Thyroid gland (tissue), 4 donors: ENCODE measurements at regions not wholly inside any gene's neighbourhood (a gene's known extent, or its start where the extent isn't known, plus 50 kb on each side); places are given as distances from the start of the nearest gene placed in this dataset.

ENCODE experiments used
- DNase-seq, 2 donors: peaks; one replicate each; pipeline ENCODE4 v3.0.0-alpha.2; 2019
- H3K27ac ChIP-seq, 3 donors: fragments of 200-600 bp; sonication (generic); 1 replicate in 2 of 3; 2 replicates in 1 of 3; pipeline ENCODE4 v1.5.1; 2016 to 2019; ENCODE audit warnings: mild to moderate bottlenecking in 1 of 3, moderate library complexity in 1 of 3
- H3K27me3 ChIP-seq: fragments of 200-600 bp; sonication (generic); one replicate; pipeline ENCODE4 v1.5.1; 2019
- H3K36me3 ChIP-seq, 2 donors: fragments of 200-600 bp; sonication (generic); one replicate each; pipeline ENCODE4 v1.5.1; 2016 to 2019
- H3K4me1 ChIP-seq, 2 donors: fragments of 200-600 bp; sonication (generic); one replicate each; pipeline ENCODE4 v1.5.1; 2017 to 2019
- H3K4me3 ChIP-seq, 3 donors: fragments of 200-600 bp; sonication (generic); replicated peaks in 1 of 3; 1 replicate in 2 of 3; 2 replicates in 1 of 3; pipeline ENCODE4 v1.5.1; 2016; ENCODE audit warnings: mild to moderate bottlenecking in 1 of 3
- H3K9me3 ChIP-seq: fragments of 200-600 bp; sonication (generic); one replicate; pipeline ENCODE4 v1.5.1; 2017
- CTCF ChIP-seq, 6 experiments: fragments of 200-600 bp in 3 of 6; fragments of 450-650 bp in 3 of 6; sonication (generic) in 3 of 6; IDR thresholded peaks; one replicate each; pipeline ENCODE4 v1.5.1; 2016 to 2019; ENCODE audit warnings: antibody characterized with exemption in 6 of 6, mild to moderate bottlenecking in 2 of 6, inconsistent platforms in 1 of 6, moderate library complexity in 1 of 6
- POLR2A ChIP-seq, 2 donors: fragments of 450-650 bp; IDR thresholded peaks; one replicate each; pipeline ENCODE4 v1.6.1; 2017; ENCODE audit warnings: antibody characterized with exemption in 2 of 2, mild to moderate bottlenecking in 2 of 2, moderate library complexity in 1 of 2
- WGBS, 2 donors: methylation state at CpG; one replicate each; pipeline ENCODE4 v1.1.5; 2017; 5-methylcytosine and 5-hydroxymethylcytosine counted together
- intact Hi-C: fragments of 100-400 bp; cut with DNase I; formaldehyde crosslinking; loops from one replicate; pipeline ENCODE4 v1.15.1; 2023

GRCh38 chr21:27693376-27693775 lies 726.5 kb upstream of the ADAMTS5 start:
- intact Hi-C loops: no loop called here

GRCh38 chr21:27691516-27691915 lies 724.6 kb upstream of the ADAMTS5 start:
- Histone ChIP-seq H3K27ac (no peak overlapping the region), H3K4me1 (no peaks in the 10 kb centered on the region), H3K36me3 (no peaks in the 10 kb centered on the region), H3K9me3 (no peaks in the 10 kb centered on the region), H3K4me3 (no peak overlapping the region), H3K27me3 (no peaks in the 10 kb centered on the region)
- TF ChIP-seq POLR2A (IDR thresholded peaks at IDR 0.05) (no peak), CTCF (IDR thresholded peaks at IDR 0.05) (no peak)
- no peak for DNase-seq
- intact Hi-C loops: no loop called here
- 0 to 77% methylated on average over 1 of the region's 1 CpG for WGBS, 2 donors

More at GRCh38 chr21:27693376-27693775, 726.5 kb upstream of the ADAMTS5 start:
- Histone ChIP-seq H3K4me1 (no peaks in the 10 kb centered on the region), H3K27ac (no peak overlapping the region), H3K36me3 (no peaks in the 10 kb centered on the region), H3K27me3 (no peaks in the 10 kb centered on the region), H3K4me3 (no peak overlapping the region), H3K9me3 (no peaks in the 10 kb centered on the region)
- WGBS, 2 donors: 87 to 94% methylated on average over 6 of the region's 6 CpGs
- TF ChIP-seq CTCF (IDR thresholded peaks at IDR 0.05) (no peak), POLR2A (IDR thresholded peaks at IDR 0.05) (no peak)
- no peak for DNase-seq

- intact Hi-C loops: no loop called here
- 53 to 58% methylated on average over 1 of the region's 1 CpG for WGBS, 2 donors
- no peak for TF ChIP-seq CTCF (IDR thresholded peaks at IDR 0.05)
- no peak for TF ChIP-seq POLR2A (IDR thresholded peaks at IDR 0.05)
Measured at GRCh38 chr21:27691006-27691405, 724.1 kb upstream of the ADAMTS5 start.

GRCh38 chr21:27690426-27690825 lies 723.5 kb upstream of the ADAMTS5 start:
- 73 to 83% methylated on average over 4 of the region's 4 CpGs for WGBS, 2 donors
- no peaks in the 10 kb centered on the region for H3K36me3 ChIP-seq
- H3K4me1 ChIP-seq: no peaks in the 10 kb centered on the region
- no peak overlapping the region for H3K4me3 ChIP-seq
- no peaks in the 10 kb centered on the region for H3K27me3 ChIP-seq
- no peak for TF ChIP-seq POLR2A (IDR thresholded peaks at IDR 0.05)
- no peak for TF ChIP-seq CTCF (IDR thresholded peaks at IDR 0.05)
- DNase-seq: no peak
- no peak overlapping the region for H3K27ac ChIP-seq
- H3K9me3 ChIP-seq: no peaks in the 10 kb centered on the region
- intact Hi-C loops: no loop called here

More at GRCh38 chr21:27691006-27691405, 724.1 kb upstream of the ADAMTS5 start:
- Histone ChIP-seq H3K27ac (no peak overlapping the region), H3K9me3 (no peaks in the 10 kb centered on the region), H3K27me3 (no peaks in the 10 kb centered on the region), H3K4me1 (no peaks in the 10 kb centered on the region), H3K36me3 (no peaks in the 10 kb centered on the region), H3K4me3 (no peak overlapping the region)
- DNase-seq: no peak

- Histone ChIP-seq H3K27me3 (no peaks in the 10 kb centered on the region), H3K4me1 (no peaks in the 10 kb centered on the region)
Measured at GRCh38 chr21:27688773-27689172, 721.9 kb upstream of the ADAMTS5 start.

More at GRCh38 chr21:27688773-27689172, 721.9 kb upstream of the ADAMTS5 start:
- Histone ChIP-seq H3K27ac (no peak overlapping the region), H3K4me3 (no peak overlapping the region), H3K36me3 (no peaks in the 10 kb centered on the region), H3K9me3 (no peaks in the 10 kb centered on the region)
- intact Hi-C loops: no loop called here
- TF ChIP-seq CTCF (IDR thresholded peaks at IDR 0.05) (no peak), POLR2A (IDR thresholded peaks at IDR 0.05) (no peak)
- no peak for DNase-seq
